HG03432 (cell line): ENCODE measurements at regions not wholly inside any gene's neighbourhood (a gene's known extent, or its start where the extent isn't known, plus 50 kb on each side); places are given as distances from the start of the nearest gene placed in this dataset.
A peak's percentile ranks its signal among the peaks of the same experiment; 100 is the strongest.
"Not testable (repeated sequence)": the region's sequence is repeated elsewhere in the genome, so short reads cannot be mapped to it uniquely, and the experiment has no call there.

ENCODE experiments used
- ATAC-seq: cut with Tn5 transposase; IDR thresholded peaks from one replicate; pipeline ENCODE4 v1.9.1; 2021; ENCODE audit warnings: mild to moderate bottlenecking, moderate library complexity; ENCODE audit not compliant: unreplicated experiment

DNA sequence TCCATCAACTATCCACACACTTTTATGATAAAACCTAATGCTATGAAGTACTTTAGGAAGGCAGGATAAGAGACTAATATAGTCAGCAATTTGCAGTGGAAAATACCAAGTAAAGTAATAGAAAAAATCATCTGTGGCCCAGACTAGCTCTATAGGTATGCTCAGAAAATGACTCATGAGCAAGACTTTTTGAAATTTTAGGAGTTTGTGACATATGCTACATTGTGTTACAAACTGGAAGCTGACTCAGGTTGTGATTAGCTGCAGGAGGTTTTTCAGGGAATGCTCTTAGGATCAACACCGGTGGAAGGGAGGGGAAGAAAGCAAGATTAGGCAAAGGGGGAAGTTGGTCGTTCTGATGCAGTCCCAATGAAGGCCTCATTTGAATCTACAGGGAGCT lies 56.1 kb downstream of the FEZF1 start:
- no peak for ATAC-seq

DNA sequence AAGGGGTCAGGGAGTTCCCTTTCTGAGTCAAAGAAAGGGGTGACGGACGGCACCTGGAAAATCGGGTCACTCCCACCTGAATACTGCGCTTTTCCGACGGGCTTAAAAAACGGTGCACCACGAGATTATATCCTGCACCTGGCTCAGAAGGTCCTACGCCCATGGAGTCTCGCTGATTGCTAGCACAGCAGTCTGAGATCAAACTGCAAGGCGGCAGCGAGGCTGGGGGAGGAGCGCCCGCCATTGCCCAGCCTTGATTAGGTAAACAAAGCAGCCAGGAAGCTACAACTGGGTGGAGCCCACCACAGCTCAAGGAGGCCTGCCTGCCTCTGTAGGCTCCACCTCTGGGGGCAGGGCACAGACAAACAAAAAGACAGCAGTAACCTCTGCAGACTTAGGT lies 65.8 kb downstream of the FEZF1 start:
- not testable (repeated sequence) for ATAC-seq

DNA sequence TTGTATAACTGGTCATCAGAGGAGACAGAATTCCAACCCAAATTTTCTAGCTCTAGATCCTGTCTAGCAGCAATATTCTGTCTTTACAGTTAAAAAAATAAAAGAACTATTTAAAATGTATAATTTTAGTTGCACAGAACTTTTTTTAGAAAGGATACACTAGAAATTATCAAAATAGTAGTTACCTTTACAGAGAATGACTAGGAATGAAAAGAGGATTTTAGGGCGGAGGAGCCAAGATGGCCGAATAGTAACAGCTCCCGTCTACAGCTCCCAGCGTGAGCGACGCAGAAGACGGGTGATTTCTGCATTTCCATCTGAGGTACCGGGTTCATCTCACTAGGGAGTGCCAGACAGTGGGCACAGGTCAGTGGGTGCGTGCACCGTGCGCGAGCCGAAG lies 66.3 kb downstream of the FEZF1 start:
- ATAC-seq: not testable (repeated sequence)

GRCh38 chr7:122225874-122226273 lies 78.7 kb downstream of the FEZF1 start:
- no peak for ATAC-seq

DNA sequence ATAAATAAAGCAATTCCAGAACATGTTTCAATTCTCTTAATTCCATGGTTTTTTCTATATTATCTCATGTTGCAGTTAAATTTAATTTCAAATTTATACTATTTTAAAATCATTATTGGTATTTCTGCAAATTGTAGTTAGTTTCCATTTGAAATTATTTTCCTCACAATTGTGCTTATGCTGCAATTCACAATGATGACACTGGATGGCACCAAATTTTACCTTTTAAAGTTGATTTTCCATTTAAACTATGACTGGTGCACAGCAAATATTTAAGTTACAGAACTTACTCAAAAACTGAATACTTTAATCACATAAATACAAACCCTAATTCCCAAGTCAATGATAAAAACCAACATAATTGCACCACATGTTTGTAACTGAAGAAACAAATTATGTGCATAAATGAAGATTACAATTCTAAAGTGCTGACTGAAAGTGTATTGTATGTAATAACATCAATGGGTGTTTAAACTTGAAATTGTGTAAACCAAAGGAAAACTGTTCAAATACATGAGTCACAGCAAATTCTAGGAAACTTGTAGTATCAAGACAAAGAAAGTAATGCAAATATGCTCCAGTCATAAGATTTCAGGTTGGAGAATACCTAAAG lies 75.3 kb upstream of the AASS start:
- peak; percentile 48 for ATAC-seq

- no peak for ATAC-seq
Measured at GRCh38 chr7:122217125-122217524, 73.1 kb upstream of the AASS start.

GRCh38 chr7:122212754-122213153 lies 68.7 kb upstream of the AASS start:
- ATAC-seq: no peak

DNA sequence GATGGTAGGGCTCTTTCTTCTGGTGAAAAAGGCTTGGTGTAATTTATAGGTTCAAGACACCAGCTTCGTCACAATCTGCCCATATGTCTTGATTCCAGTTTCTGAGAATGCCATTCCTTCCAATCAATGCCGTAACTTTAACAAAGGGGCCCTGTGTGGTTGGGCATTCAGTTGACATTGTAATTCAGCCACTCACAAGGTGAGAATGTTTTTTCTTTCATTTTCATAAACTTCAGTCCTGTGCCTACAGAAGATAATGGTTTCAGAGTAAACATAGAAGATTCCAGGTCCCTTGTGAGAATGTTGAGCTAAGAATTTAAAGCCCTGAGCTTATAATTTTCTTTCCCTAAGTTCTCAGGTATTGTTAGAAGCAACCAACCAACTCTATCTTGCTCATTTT lies 67.3 kb upstream of the AASS start:
- ATAC-seq: no peak

- no peak for ATAC-seq
Measured at GRCh38 chr7:122206985-122207384, 62.9 kb upstream of the AASS start.

DNA sequence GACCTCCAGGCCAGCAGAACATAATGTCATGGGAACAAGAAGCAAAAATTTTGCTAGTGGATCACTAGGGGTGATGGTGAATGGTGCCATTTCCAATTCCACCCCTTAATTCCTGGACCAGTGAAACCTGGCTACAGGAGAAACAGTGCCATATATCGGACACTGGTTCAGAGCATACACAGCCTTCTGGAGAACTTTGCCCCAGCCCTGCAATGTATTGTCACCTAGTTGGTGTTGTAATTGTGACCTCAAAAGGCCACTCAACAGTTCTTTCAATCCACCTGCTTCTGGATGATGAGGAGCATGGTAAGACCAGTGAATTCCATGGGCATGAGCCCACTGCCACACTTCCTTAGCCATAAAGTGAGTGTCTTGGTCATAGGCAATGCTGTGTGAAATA lies 59.8 kb upstream of the AASS start:
- no peak for ATAC-seq

GRCh38 chr7:122200888-122201287 lies 56.8 kb upstream of the AASS start:
- ATAC-seq: no peak

DNA sequence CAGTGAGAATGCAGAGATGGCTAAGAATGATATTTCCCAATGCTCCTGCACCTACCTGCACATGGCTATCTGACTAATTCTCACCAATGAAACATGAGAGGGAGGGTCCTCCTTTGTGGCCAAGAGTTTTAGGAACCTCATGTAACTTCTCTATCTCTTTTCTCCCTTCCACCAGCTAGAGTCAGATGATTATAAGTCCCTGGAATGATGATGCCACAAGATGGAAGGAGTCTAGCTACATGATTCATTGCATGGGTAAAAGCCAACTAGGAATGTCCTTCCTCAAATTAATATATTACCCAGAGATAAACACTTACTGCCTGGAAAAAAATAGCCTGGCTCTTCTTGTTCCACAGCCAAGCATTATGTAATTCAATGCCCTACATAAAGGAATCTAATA lies 55.1 kb upstream of the AASS start:
- no peak for ATAC-seq

DNA sequence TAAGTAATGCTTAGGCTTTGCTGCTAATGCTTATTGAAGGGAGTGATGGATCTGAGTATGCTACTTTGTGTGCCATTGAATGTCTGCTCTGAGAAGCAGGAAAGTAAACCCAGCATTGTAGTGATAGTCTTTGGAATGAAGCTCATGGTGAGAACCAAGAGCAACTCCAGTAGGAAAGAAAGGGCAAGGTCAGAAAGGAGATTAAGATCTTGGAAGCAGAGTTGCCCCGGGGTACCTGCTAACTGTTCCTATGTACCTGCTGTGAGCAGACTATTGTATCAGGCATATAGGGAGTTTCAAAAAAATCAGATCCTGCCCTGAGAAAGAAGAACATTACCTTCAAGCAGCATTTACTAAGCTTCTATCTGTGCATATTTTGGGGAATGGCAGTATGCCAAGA lies 54.5 kb upstream of the AASS start:
- ATAC-seq: no peak
